ENCODE measurements at regions not wholly inside any gene's neighbourhood (a gene's known extent, or its start where the extent isn't known, plus 50 kb on each side); places are given as distances from the start of the nearest gene placed in this dataset.

GRCh38 chr4:60266505-60266904 lies 933.6 kb upstream of the ADGRL3 start:
- no peaks in the 10 kb centered on the region for H4K20me1 ChIP-seq (replicated peaks in 1 of 2; ENCODE audit: control insufficient read depth in 1 of 2, insufficient read depth in 2 of 2, low read length in 2 of 2)
- FAIRE-seq: no peak
- no peak overlapping the region for H2BK15ac ChIP-seq (ENCODE audit: low read length)
- H4K8ac ChIP-seq (ENCODE audit: extremely low read depth, insufficient read depth, low read length): no peak overlapping the region
- H3K9ac ChIP-seq (replicated peaks in 1 of 4; ENCODE audit: extremely low read depth in 1 of 4, low read depth in 3 of 4, low read length in 3 of 4): no peak overlapping the region
- no peak for DNase-seq (ENCODE audit: low read depth in 1 of 2, low spot score in 2 of 2)
- no peak overlapping the region for H4K5ac ChIP-seq (ENCODE audit: insufficient read length, low read depth, low read length)
- H3K23ac ChIP-seq (ENCODE audit: insufficient read length): no peak overlapping the region
- H3K36me3 ChIP-seq (ENCODE audit: control insufficient read depth in 2 of 4, insufficient read depth in 4 of 4, low read length in 3 of 4): no peaks in the 10 kb centered on the region
- no peaks in the 10 kb centered on the region for H3K79me2 ChIP-seq (ENCODE audit: control insufficient read depth in 1 of 2, insufficient read depth in 2 of 2, low read length in 2 of 2)
- CTCF ChIA-PET (ENCODE audit: partially characterized antibody): interaction anchor here (1.0 kb wide), 1 partner anchor 412 kb away, joined by 3 read pairs; no protein-coding TSS in a partner anchor
- no peak overlapping the region for H3K4me2 ChIP-seq (ENCODE audit: insufficient read depth in 1 of 2, low read depth in 2 of 2, low read length in 2 of 2)
- no peaks in the 10 kb centered on the region for H3K4me1 ChIP-seq (replicated peaks in 1 of 4; ENCODE audit: control insufficient read depth in 3 of 4, insufficient read depth in 4 of 4, low read length in 3 of 4)
- POLR2A ChIA-PET (ENCODE audit: partially characterized antibody): no interaction called here
- H3K18ac ChIP-seq (ENCODE audit: extremely low read depth, low read length): no peak overlapping the region
- H3K9me3 ChIP-seq (ENCODE audit: insufficient read depth in 2 of 2, low read depth in 1 of 2, low read length in 1 of 2): no peaks in the 10 kb centered on the region
- no peaks in the 10 kb centered on the region for H3K23me2 ChIP-seq (ENCODE audit: low read depth, low read length)
- no peak overlapping the region for H3K27ac ChIP-seq (ENCODE audit: low read depth, low read length)
- no peak overlapping the region for H2BK120ac ChIP-seq (replicated peaks; ENCODE audit: low read depth, low read length)
- H3K4me3 ChIP-seq (ENCODE audit: extremely low read depth in 1 of 4, insufficient read depth in 2 of 4, low read depth in 3 of 4, low read length in 4 of 4): no peak overlapping the region
- no peak overlapping the region for H3K56ac ChIP-seq (replicated peaks; ENCODE audit: insufficient read length, low read depth, low read length)
- H2BK5ac ChIP-seq (ENCODE audit: low read depth, low read length): no peak overlapping the region
- no peak overlapping the region for H2BK20ac ChIP-seq (ENCODE audit: low read length)
- TF ChIP-seq RFX5 (IDR thresholded peaks at IDR 0.05; ENCODE audit: borderline replicate concordance, low read depth, low read length): no peak
- no peak for TF ChIP-seq ASH2L (IDR thresholded peaks at IDR 0.05; ENCODE audit: low read length)
- no peak for TF ChIP-seq FOSL1 (IDR thresholded peaks at IDR 0.05; ENCODE audit: insufficient read depth, low read depth, low read length)
- TF ChIP-seq RBBP5 (IDR thresholded peaks at IDR 0.05; ENCODE audit: borderline replicate concordance, low read depth, low read length): no peak
- no peak for TF ChIP-seq MAFK (IDR thresholded peaks at IDR 0.05; ENCODE audit: low read depth, low read length)
- TF ChIP-seq SUZ12 (IDR thresholded peaks at IDR 0.05; ENCODE audit: low read length): no peak
- TF ChIP-seq SIN3A (conservative IDR thresholded peaks at IDR 0.05 in 1 of 2, IDR thresholded peaks at IDR 0.05 in 1 of 2; ENCODE audit: low read depth in 1 of 2, low read length in 2 of 2): no peak
- no peak for TF ChIP-seq RAD21 (IDR thresholded peaks at IDR 0.05 in 1 of 2, conservative IDR thresholded peaks at IDR 0.05 in 1 of 2; ENCODE audit: low read depth in 2 of 2, low read length in 2 of 2)
- no peaks in the 10 kb centered on the region for H3K27me3 ChIP-seq (replicated peaks in 1 of 4; ENCODE audit: control insufficient read depth in 3 of 4, extremely low read depth in 1 of 4, insufficient read depth in 3 of 4, low read length in 3 of 4)
- no peak overlapping the region for H2AK5ac ChIP-seq (ENCODE audit: low read depth, low read length)
- 74% methylated on average over 1 of the region's 1 CpG; no CpG with 5 or more reads in 1 of the 2 experiments for WGBS, 2 experiments (ENCODE audit: extremely low coverage in 1 of 2, insufficient coverage in 1 of 2, insufficient read length in 1 of 2, insufficient replicate concordance in 2 of 2, low coverage in 1 of 2, low lambda C conversion rate in 2 of 2, missing lambda C conversion rate in 1 of 2)
- H3K4ac ChIP-seq (replicated peaks; ENCODE audit: insufficient read length, low read depth, low read length): no peak overlapping the region
- no peak overlapping the region for H3K14ac ChIP-seq (ENCODE audit: insufficient read length)
- no peak overlapping the region for H2BK12ac ChIP-seq (ENCODE audit: low read depth, low read length)
- no peak overlapping the region for H2AFZ ChIP-seq (ENCODE audit: low read length)
- no peak overlapping the region for H4K91ac ChIP-seq (replicated peaks; ENCODE audit: insufficient read length, low read length)
- no peaks in the 10 kb centered on the region for H3K79me1 ChIP-seq (ENCODE audit: low read depth, low read length)
